HEK293 (cell line): ENCODE measurements at regions not wholly inside any gene's neighbourhood (a gene's known extent, or its start where the extent isn't known, plus 50 kb on each side); places are given as distances from the start of the nearest gene placed in this dataset.

Source experiments
- CTCF ChIA-PET: fragments of 350-600 bp; formaldehyde crosslinking; extraction: SDS; loops from one replicate; lab custom pipeline; 2021; ENCODE audit warnings: antibody characterized with exemption; lab: Yijun Ruan, JAX
- POLR2A ChIA-PET: fragments of 300-600 bp; formaldehyde crosslinking; extraction: SDS; loops from one replicate; lab custom pipeline; 2020; ENCODE audit warnings: antibody characterized with exemption, inconsistent platforms; lab: Yijun Ruan, JAX
- H3K27ac ChIP-seq: fragments of 200-500 bp; sonication (Bioruptor generic); 2 replicates; pipeline ENCODE4 v1.5.1; 2014; ENCODE audit warnings: low read depth, low read length, control low read depth, inconsistent platforms; ENCODE audit errors: extremely low read depth
- H3K36me3 ChIP-seq, 2 experiments: fragments of 200-500 bp in 1 of 2; sonication (Bioruptor generic) in 1 of 2; 1 replicate in 1 of 2; 2 replicates in 1 of 2; pipeline ENCODE4 v1.5.1; 2014 to 2017; ENCODE audit warnings: inconsistent platforms in 2 of 2, low read length in 2 of 2; ENCODE audit not compliant: control insufficient read depth in 2 of 2, insufficient read depth in 1 of 2
- H3K4me1 ChIP-seq: fragments of 200-500 bp; sonication (Bioruptor generic); 2 replicates; pipeline ENCODE4 v1.5.1; 2014; ENCODE audit warnings: mild to moderate bottlenecking, low read length, inconsistent platforms; ENCODE audit not compliant: control insufficient read depth, insufficient read depth
- H3K4me3 ChIP-seq: 2 replicates; pipeline ENCODE4 v1.5.1; 2011; ENCODE audit warnings: low read depth, mild to moderate bottlenecking, control low read depth, low read length, moderate library complexity
- H3K9me3 ChIP-seq: fragments of 200-500 bp; sonication (Bioruptor generic); 2 replicates; pipeline ENCODE4 v1.5.1; 2014; ENCODE audit warnings: low read depth, low read length, inconsistent platforms; ENCODE audit not compliant: control insufficient read depth, insufficient read depth
- BCL11B ChIP-seq: fragments of 450-650 bp; formaldehyde crosslinking; IDR thresholded peaks from 2 replicates; pipeline ENCODE4 v1.5.1; 2016; ENCODE audit warnings: low read depth, missing biosample characterization, missing genetic modification characterization
- EGR2 ChIP-seq: fragments of 450-650 bp; formaldehyde crosslinking; IDR thresholded peaks from 2 replicates; pipeline ENCODE4 v1.5.1; 2016; ENCODE audit warnings: low read depth, missing biosample characterization, missing genetic modification characterization
- GFI1B ChIP-seq: fragments of 450-650 bp; formaldehyde crosslinking; IDR thresholded peaks from 2 replicates; pipeline ENCODE4 v1.5.1; 2016; ENCODE audit warnings: missing biosample characterization, missing genetic modification characterization
- KLF17 ChIP-seq: fragments of 450-650 bp; formaldehyde crosslinking; IDR thresholded peaks from 2 replicates; pipeline ENCODE4 v1.5.1; 2016; ENCODE audit warnings: missing biosample characterization, missing genetic modification characterization
- MEIS1 ChIP-seq: sonication (generic); formaldehyde crosslinking; IDR thresholded peaks from 2 replicates; pipeline ENCODE4 v1.8.1; 2022; ENCODE audit warnings: missing genetic modification reagents, mild to moderate bottlenecking, borderline replicate concordance
- MZF1 ChIP-seq: fragments of 450-650 bp; formaldehyde crosslinking; IDR thresholded peaks from 2 replicates; pipeline ENCODE4 v1.5.1; 2017; ENCODE audit warnings: missing biosample characterization, missing genetic modification characterization, borderline replicate concordance
- TCF7L2 ChIP-seq: IDR thresholded peaks from 2 replicates; pipeline ENCODE4 v1.6.1; 2011; ENCODE audit warnings: low read depth, mild to moderate bottlenecking, inconsistent platforms, low read length, moderate library complexity, borderline replicate concordance
- ZBTB17 ChIP-seq: fragments of 450-650 bp; formaldehyde crosslinking; IDR thresholded peaks from 2 replicates; pipeline ENCODE4 v1.5.1; 2016; ENCODE audit warnings: missing biosample characterization, missing genetic modification characterization
- ZFHX2 ChIP-seq: fragments of 450-650 bp; formaldehyde crosslinking; conservative IDR thresholded peaks from 2 replicates; pipeline ENCODE4 v1.5.1; 2016; ENCODE audit warnings: missing biosample characterization, missing genetic modification characterization
- ZFP37 ChIP-seq: fragments of 450-650 bp; formaldehyde crosslinking; IDR thresholded peaks from 2 replicates; pipeline ENCODE4 v1.5.1; 2016; ENCODE audit warnings: missing biosample characterization, missing genetic modification characterization
- ZNF121 ChIP-seq: fragments of 450-650 bp; formaldehyde crosslinking; IDR thresholded peaks from 2 replicates; pipeline ENCODE4 v1.5.1; 2016; ENCODE audit warnings: missing biosample characterization, missing genetic modification characterization
- ZNF132 ChIP-seq: fragments of 450-650 bp; formaldehyde crosslinking; IDR thresholded peaks from 2 replicates; pipeline ENCODE4 v1.5.1; 2017; ENCODE audit warnings: missing biosample characterization, missing genetic modification characterization, borderline replicate concordance
- ZNF157 ChIP-seq: fragments of 450-650 bp; formaldehyde crosslinking; IDR thresholded peaks from 2 replicates; pipeline ENCODE4 v1.5.1; 2016; ENCODE audit warnings: missing biosample characterization, missing genetic modification characterization
- ZNF174 ChIP-seq: fragments of 450-650 bp; formaldehyde crosslinking; IDR thresholded peaks from 2 replicates; pipeline ENCODE4 v1.5.0; 2017; ENCODE audit warnings: missing biosample characterization, mild to moderate bottlenecking, missing genetic modification characterization
- ZNF221 ChIP-seq: fragments of 450-650 bp; formaldehyde crosslinking; IDR thresholded peaks from 2 replicates; pipeline ENCODE4 v1.5.1; 2017; ENCODE audit warnings: missing biosample characterization, missing genetic modification characterization, borderline replicate concordance
- ZNF280D ChIP-seq: fragments of 450-650 bp; formaldehyde crosslinking; IDR thresholded peaks from 2 replicates; pipeline ENCODE4 v1.5.1; 2016; ENCODE audit warnings: missing biosample characterization, missing genetic modification characterization
- ZNF398 ChIP-seq: fragments of 450-650 bp; formaldehyde crosslinking; IDR thresholded peaks from 2 replicates; pipeline ENCODE4 v1.5.1; 2017; ENCODE audit warnings: missing biosample characterization, missing genetic modification characterization
- ZNF510 ChIP-seq: fragments of 450-650 bp; formaldehyde crosslinking; IDR thresholded peaks from 2 replicates; pipeline ENCODE4 v1.5.1; 2018; ENCODE audit warnings: mild to moderate bottlenecking, missing genetic modification characterization, missing biosample characterization; ENCODE audit not compliant: insufficient replicate concordance
- ZNF530 ChIP-seq: fragments of 450-650 bp; formaldehyde crosslinking; IDR thresholded peaks from 2 replicates; pipeline ENCODE4 v1.5.1; 2016; ENCODE audit warnings: low read depth, missing biosample characterization, missing genetic modification characterization
- ZNF623 ChIP-seq: fragments of 450-650 bp; formaldehyde crosslinking; IDR thresholded peaks from 2 replicates; pipeline ENCODE4 v1.5.1; 2016; ENCODE audit warnings: missing biosample characterization, missing genetic modification characterization
- ZNF624 ChIP-seq: fragments of 450-650 bp; formaldehyde crosslinking; IDR thresholded peaks from 2 replicates; pipeline ENCODE4 v1.5.1; 2017; ENCODE audit warnings: missing biosample characterization, missing genetic modification characterization
- ZNF747 ChIP-seq: fragments of 450-650 bp; formaldehyde crosslinking; IDR thresholded peaks from 2 replicates; pipeline ENCODE4 v1.5.1; 2016; ENCODE audit warnings: missing biosample characterization, missing genetic modification characterization
- ZNF830 ChIP-seq: fragments of 450-650 bp; IDR thresholded peaks from 2 replicates; pipeline ENCODE4 v1.5.0; 2018; ENCODE audit warnings: missing biosample characterization, missing genetic modification characterization, low read depth, mild to moderate bottlenecking, moderate library complexity

- Histone ChIP-seq H3K4me3 (no peak overlapping the region), H3K27ac (no peak overlapping the region), H3K9me3 (no peaks in the 10 kb centered on the region), H3K36me3 (no peaks in the 10 kb centered on the region), H3K4me1 (no peaks in the 10 kb centered on the region)
- ChIA-PET CTCF (interaction anchor here (0.6 kb wide), 1 partner anchor 59 kb away, joined by 3 read pairs; no protein-coding TSS in a partner anchor), POLR2A (interaction anchor here (0.6 kb wide), 1 partner anchor 591 kb away, joined by 3 read pairs; no protein-coding TSS in a partner anchor)
- no peak for TF ChIP-seq ZNF157 (tag by site-specific recombination)
- no peak for TF ChIP-seq BCL11B
These were observed 282.0 kb downstream of the PRELID2 start for GRCh38 chr5:145553177-145553576.

GRCh38 chr5:145551714-145552113 lies 283.4 kb downstream of the PRELID2 start:
- no peaks in the 10 kb centered on the region for H3K36me3 ChIP-seq
- H3K9me3 ChIP-seq = no peaks in the 10 kb centered on the region
- TF ChIP-seq KLF17 (tag by site-specific recombination) (no peak), ZNF624 (tag by site-specific recombination) (no peak), ZNF221 (no peak), GFI1B (tag by site-specific recombination) (no peak)
- ChIA-PET CTCF (no interaction called here), POLR2A (no interaction called here)
- no peak overlapping the region for H3K4me3 ChIP-seq
- H3K4me1 ChIP-seq = no peaks in the 10 kb centered on the region
- H3K27ac ChIP-seq = no peak overlapping the region

- Histone ChIP-seq H3K4me3 (no peak overlapping the region), H3K27ac (no peak overlapping the region), H3K4me1 (no peaks in the 10 kb centered on the region), H3K36me3 (no peaks in the 10 kb centered on the region)
- TF ChIP-seq EGR2 (no peak), ZNF398 (no peak), ZNF132 (tag by site-specific recombination) (no peak), ZNF830 (tag by site-specific recombination) (no peak), ZBTB17 (tag by site-specific recombination) (no peak)
- TF ChIP-seq, all 188 proteins: peak for 0
- H3K9me3 ChIP-seq = no peaks in the 10 kb centered on the region
- ChIA-PET CTCF (interaction anchor here (0.6 kb wide), 1 partner anchor 17 kb away, joined by 6 read pairs; no protein-coding TSS in a partner anchor), POLR2A (no interaction called here)
These were observed 287.0 kb downstream of the PRELID2 start for GRCh38 chr5:145548097-145548496.

GRCh38 chr5:145544401-145544800 lies 290.7 kb downstream of the PRELID2 start:
- Histone ChIP-seq H3K27ac (no peak overlapping the region), H3K4me1 (no peaks in the 10 kb centered on the region), H3K4me3 (no peak overlapping the region), H3K36me3 (no peaks in the 10 kb centered on the region), H3K9me3 (no peaks in the 10 kb centered on the region)
- POLR2A ChIA-PET = no interaction called here
- CTCF ChIA-PET = interaction anchor here (0.6 kb wide), 1 partner anchor 15 kb away, joined by 3 read pairs; no protein-coding TSS in a partner anchor
- TF ChIP-seq ZNF747 (tag by site-specific recombination) (no peak), MZF1 (tag by site-specific recombination) (no peak), ZFHX2 (tag by site-specific recombination) (no peak), MEIS1 (CRISPR knock-in tag) (no peak), ZNF530 (no peak), TCF7L2 (no peak), ZNF121 (no peak), ZNF280D (tag by site-specific recombination) (no peak), ZNF510 (tag by site-specific recombination) (no peak), ZFP37 (tag by site-specific recombination) (no peak), ZNF623 (tag by site-specific recombination) (no peak), ZNF174 (tag by site-specific recombination) (no peak)
